HEK293 (cell line): ENCODE measurements at regions not wholly inside any gene's neighbourhood (a gene's known extent, or its start where the extent isn't known, plus 50 kb on each side); places are given as distances from the start of the nearest gene placed in this dataset.

Experiments
- HOXC10 ChIP-seq: sonication (generic); formaldehyde crosslinking; IDR thresholded peaks from 2 replicates; pipeline ENCODE4 v1.8.1; 2023; ENCODE audit warnings: mild to moderate bottlenecking, missing genetic modification reagents
- IKZF3 ChIP-seq: fragments of 450-650 bp; IDR thresholded peaks from 2 replicates; pipeline ENCODE4 v1.5.0; 2018; ENCODE audit warnings: missing biosample characterization, mild to moderate bottlenecking, missing genetic modification characterization, moderate library complexity
- MZF1 ChIP-seq: fragments of 450-650 bp; formaldehyde crosslinking; IDR thresholded peaks from 2 replicates; pipeline ENCODE4 v1.5.1; 2017; ENCODE audit warnings: missing biosample characterization, missing genetic modification characterization, borderline replicate concordance
- TCF7L2 ChIP-seq: IDR thresholded peaks from 2 replicates; pipeline ENCODE4 v1.6.1; 2011; ENCODE audit warnings: low read depth, mild to moderate bottlenecking, inconsistent platforms, low read length, moderate library complexity, borderline replicate concordance
- ZFP41 ChIP-seq: fragments of 450-650 bp; formaldehyde crosslinking; IDR thresholded peaks from 2 replicates; pipeline ENCODE4 v1.5.1; 2016; ENCODE audit warnings: missing biosample characterization, missing genetic modification characterization, borderline replicate concordance
- ZNF18 ChIP-seq: fragments of 450-650 bp; formaldehyde crosslinking; IDR thresholded peaks from 2 replicates; pipeline ENCODE4 v1.5.1; 2016; ENCODE audit warnings: missing biosample characterization, missing genetic modification characterization
- ZNF266 ChIP-seq: fragments of 450-650 bp; formaldehyde crosslinking; IDR thresholded peaks from 2 replicates; pipeline ENCODE4 v1.5.1; 2016; ENCODE audit warnings: missing biosample characterization, missing genetic modification characterization, low read depth
- ZNF354C ChIP-seq: fragments of 450-650 bp; formaldehyde crosslinking; IDR thresholded peaks from 2 replicates; pipeline ENCODE4 v1.5.1; 2016; ENCODE audit warnings: missing biosample characterization, missing genetic modification characterization, low read depth, borderline replicate concordance
- ZNF423 ChIP-seq: fragments of 450-650 bp; formaldehyde crosslinking; IDR thresholded peaks from 2 replicates; pipeline ENCODE4 v1.5.1; 2016; ENCODE audit warnings: missing biosample characterization, missing genetic modification characterization
- ZNF785 ChIP-seq: fragments of 450-650 bp; formaldehyde crosslinking; IDR thresholded peaks from 2 replicates; pipeline ENCODE4 v1.5.1; 2016; ENCODE audit warnings: missing biosample characterization, missing genetic modification characterization
- TF ChIP-seq, protein P1 (sequence below): fragments of 450-650 bp; formaldehyde crosslinking; conservative IDR thresholded peaks from 2 replicates; pipeline ENCODE4 v1.5.1; 2016; ENCODE audit warnings: low read depth, missing biosample characterization, missing genetic modification characterization

DNA sequence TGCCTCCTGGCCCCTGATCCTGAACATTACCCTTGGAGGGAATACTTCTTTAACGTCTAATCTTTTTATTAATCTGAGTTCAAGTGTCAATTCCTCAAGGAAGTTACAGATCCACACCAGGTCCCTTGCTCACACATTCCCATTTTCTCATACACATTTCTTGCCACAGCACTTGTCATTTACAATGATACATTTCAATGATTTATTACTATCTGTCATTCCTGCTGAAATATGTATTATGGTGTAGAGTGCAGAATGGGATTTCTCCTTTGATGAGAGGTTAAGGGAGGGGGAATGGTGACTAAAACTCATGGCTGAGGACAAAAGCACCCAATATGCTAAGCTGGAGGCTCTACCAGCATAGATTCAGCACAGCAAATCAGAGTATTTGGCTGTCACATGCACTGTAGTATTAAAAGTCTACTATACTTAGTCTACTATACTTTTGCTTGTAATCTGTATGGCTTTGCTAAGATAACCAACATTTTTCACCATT, 982.5 kb downstream of the TTLL7 start:
- TF ChIP-seq ZNF423 (tag by site-specific recombination) (no peak), ZFP41 (tag by site-specific recombination) (no peak), TCF7L2 (no peak), ZNF18 (tag by site-specific recombination) (no peak), MZF1 (tag by site-specific recombination) (no peak), IKZF3 (tag by site-specific recombination) (no peak), ZNF354C (tag by site-specific recombination) (no peak), ZNF785 (tag by site-specific recombination) (no peak), HOXC10 (CRISPR knock-in tag) (no peak), ZNF266 (no peak)
- TF ChIP-seq, protein P1, sequence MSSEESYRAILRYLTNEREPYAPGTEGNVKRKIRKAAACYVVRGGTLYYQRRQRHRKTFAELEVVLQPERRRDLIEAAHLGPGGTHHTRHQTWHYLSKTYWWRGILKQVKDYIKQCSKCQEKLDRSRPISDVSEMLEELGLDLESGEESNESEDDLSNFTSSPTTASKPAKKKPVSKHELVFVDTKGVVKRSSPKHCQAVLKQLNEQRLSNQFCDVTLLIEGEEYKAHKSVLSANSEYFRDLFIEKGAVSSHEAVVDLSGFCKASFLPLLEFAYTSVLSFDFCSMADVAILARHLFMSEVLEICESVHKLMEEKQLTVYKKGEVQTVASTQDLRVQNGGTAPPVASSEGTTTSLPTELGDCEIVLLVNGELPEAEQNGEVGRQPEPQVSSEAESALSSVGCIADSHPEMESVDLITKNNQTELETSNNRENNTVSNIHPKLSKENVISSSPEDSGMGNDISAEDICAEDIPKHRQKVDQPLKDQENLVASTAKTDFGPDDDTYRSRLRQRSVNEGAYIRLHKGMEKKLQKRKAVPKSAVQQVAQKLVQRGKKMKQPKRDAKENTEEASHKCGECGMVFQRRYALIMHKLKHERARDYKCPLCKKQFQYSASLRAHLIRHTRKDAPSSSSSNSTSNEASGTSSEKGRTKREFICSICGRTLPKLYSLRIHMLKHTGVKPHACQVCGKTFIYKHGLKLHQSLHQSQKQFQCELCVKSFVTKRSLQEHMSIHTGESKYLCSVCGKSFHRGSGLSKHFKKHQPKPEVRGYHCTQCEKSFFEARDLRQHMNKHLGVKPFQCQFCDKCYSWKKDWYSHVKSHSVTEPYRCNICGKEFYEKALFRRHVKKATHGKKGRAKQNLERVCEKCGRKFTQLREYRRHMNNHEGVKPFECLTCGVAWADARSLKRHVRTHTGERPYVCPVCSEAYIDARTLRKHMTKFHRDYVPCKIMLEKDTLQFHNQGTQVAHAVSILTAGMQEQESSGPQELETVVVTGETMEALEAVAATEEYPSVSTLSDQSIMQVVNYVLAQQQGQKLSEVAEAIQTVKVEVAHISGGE (tag by site-specific recombination), result no peak
